ENCODE measurements at regions not wholly inside any gene's neighbourhood (a gene's known extent, or its start where the extent isn't known, plus 50 kb on each side); places are given as distances from the start of the nearest gene placed in this dataset.

DNA sequence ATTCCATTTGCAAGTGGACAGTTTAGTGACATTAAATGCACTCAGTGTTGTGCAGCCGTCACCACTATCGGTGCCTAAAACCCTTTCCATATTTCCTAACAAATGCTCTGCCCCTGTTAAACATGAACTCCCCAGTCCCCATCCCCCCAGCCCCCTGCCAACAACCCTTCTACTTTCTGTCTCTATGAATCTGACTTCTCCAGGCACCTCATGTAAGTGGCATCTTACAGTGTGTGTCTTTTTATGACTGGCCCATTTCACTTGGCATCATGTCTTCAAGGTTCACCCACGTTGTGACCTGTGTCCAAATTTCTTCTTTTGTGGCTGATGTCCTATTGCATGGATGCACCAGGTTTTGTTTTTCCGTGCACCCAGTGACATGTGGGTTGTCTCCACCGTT lies 140.9 kb upstream of the GPC1 start:
- TF ChIP-seq, protein P1, sequence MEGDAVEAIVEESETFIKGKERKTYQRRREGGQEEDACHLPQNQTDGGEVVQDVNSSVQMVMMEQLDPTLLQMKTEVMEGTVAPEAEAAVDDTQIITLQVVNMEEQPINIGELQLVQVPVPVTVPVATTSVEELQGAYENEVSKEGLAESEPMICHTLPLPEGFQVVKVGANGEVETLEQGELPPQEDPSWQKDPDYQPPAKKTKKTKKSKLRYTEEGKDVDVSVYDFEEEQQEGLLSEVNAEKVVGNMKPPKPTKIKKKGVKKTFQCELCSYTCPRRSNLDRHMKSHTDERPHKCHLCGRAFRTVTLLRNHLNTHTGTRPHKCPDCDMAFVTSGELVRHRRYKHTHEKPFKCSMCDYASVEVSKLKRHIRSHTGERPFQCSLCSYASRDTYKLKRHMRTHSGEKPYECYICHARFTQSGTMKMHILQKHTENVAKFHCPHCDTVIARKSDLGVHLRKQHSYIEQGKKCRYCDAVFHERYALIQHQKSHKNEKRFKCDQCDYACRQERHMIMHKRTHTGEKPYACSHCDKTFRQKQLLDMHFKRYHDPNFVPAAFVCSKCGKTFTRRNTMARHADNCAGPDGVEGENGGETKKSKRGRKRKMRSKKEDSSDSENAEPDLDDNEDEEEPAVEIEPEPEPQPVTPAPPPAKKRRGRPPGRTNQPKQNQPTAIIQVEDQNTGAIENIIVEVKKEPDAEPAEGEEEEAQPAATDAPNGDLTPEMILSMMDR (IDR thresholded peaks at IDR 0.05), result no peak
- no peak for TF ChIP-seq POLR2A (IDR thresholded peaks at IDR 0.05)
- TF ChIP-seq POLR2AphosphoS5 (IDR thresholded peaks at IDR 0.05), result no peak
- H3K27ac ChIP-seq, result no peak overlapping the region
- WGBS, result 91% methylated on average over 5 of the region's 5 CpGs
- H3K9me3 ChIP-seq, result no peaks in the 10 kb centered on the region
- H3K4me3 ChIP-seq, result no peak overlapping the region
- H3K36me3 ChIP-seq, result no peaks in the 10 kb centered on the region
- no peaks in the 10 kb centered on the region for H3K27me3 ChIP-seq (replicated peaks; ENCODE audit: insufficient read depth)
- intact Hi-C loops (cut with DNase I), result no loop called here
- no peak for DNase-seq (ENCODE audit: low spot score)
- H3K4me1 ChIP-seq (replicated peaks), result no peaks in the 10 kb centered on the region

GRCh38 chr2:240295256-240296103 lies 140.0 kb upstream of the GPC1 start:
- 88% methylated on average over 24 of the region's 24 CpGs for WGBS

DNA sequence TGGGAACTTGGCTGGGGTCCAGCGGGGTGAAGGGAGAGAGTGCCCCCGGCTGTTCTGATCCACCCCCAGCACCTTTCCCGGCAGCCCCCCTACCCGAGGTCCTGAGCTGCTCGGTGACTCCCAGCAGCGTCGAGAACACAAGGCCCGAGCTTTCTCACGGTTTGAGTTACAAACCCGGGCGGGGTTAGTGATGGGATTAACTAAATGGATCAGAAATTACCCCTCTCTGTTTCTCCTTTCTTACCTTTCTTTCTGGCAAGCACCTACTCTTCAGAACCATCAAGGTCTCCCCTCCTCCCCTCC lies 139.4 kb upstream of the GPC1 start:
- intact Hi-C loops (cut with DNase I), result no loop called here
- Histone ChIP-seq H3K9me3 (no peaks in the 10 kb centered on the region), H3K27ac (no peak overlapping the region), H3K36me3 (no peaks in the 10 kb centered on the region), H3K4me3 (no peak overlapping the region), H3K4me1 (replicated peaks) (no peaks in the 10 kb centered on the region), H3K27me3 (replicated peaks; ENCODE audit: insufficient read depth) (no peaks in the 10 kb centered on the region)
- no peak for DNase-seq (ENCODE audit: low spot score)
- TF ChIP-seq POLR2A (IDR thresholded peaks at IDR 0.05) (no peak), POLR2AphosphoS5 (IDR thresholded peaks at IDR 0.05) (no peak)
- TF ChIP-seq, protein P1 (IDR thresholded peaks at IDR 0.05), result no peak
- WGBS, result 89% methylated on average over 11 of the region's 11 CpGs

More at GRCh38 chr2:240295256-240296103, 140.0 kb upstream of the GPC1 start:
- TF ChIP-seq, protein P1 (IDR thresholded peaks at IDR 0.05), result no peak
- TF ChIP-seq POLR2AphosphoS5 (IDR thresholded peaks at IDR 0.05) (no peak), POLR2A (IDR thresholded peaks at IDR 0.05) (no peak)
- Histone ChIP-seq H3K27ac (no peak overlapping the region), H3K36me3 (no peaks in the 10 kb centered on the region), H3K27me3 (replicated peaks; ENCODE audit: insufficient read depth) (no peaks in the 10 kb centered on the region), H3K4me1 (replicated peaks) (no peaks in the 10 kb centered on the region), H3K4me3 (no peak overlapping the region), H3K9me3 (no peaks in the 10 kb centered on the region)
- intact Hi-C loops (cut with DNase I), result no loop called here
- DNase-seq (ENCODE audit: low spot score), result no peak

DNA sequence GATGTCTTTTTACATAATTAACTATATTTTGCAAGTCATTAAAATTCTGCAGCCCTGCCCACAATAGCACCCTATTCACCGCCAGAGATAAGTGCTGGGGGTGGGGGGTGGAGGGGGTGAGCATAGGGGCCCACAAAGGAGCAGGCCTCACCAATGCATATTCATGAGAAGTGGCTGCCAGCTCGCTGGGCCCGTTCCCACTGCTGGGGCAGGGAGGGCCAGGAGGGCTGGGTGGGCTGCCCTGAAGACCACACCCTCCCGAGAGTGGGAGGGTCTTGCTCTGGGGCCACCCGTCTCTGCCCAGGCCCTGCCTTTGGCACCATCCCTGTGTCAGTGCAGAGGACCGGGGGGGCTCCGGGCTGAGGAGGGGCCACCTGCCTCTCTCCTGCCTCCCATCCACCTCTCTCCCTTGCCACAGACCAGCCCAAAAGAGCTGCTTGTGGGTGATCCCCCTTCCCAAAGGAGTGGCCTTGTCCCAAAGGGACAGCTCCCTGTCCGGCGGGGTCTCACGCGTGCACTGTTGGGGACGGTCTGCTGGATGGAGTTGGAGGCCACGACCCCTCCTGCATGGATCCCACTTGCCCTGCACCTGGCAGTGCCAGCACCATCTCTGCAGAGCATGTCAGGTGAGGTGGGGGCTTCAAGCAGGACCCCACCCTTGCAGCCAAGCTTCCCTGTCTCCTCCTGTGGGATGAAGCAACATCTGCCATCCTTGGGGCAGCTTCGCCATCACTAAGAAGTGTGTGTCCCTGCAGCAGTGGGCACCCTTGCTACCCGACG lies 138.8 kb upstream of the GPC1 start:
- TF ChIP-seq, protein P1 (IDR thresholded peaks at IDR 0.05), result no peak
- TF ChIP-seq POLR2AphosphoS5 (IDR thresholded peaks at IDR 0.05) (no peak), POLR2A (IDR thresholded peaks at IDR 0.05) (no peak)
- 80% methylated on average over 16 of the region's 16 CpGs for WGBS
- Histone ChIP-seq H3K27me3 (replicated peaks; ENCODE audit: insufficient read depth) (no peaks in the 10 kb centered on the region), H3K4me3 (no peak overlapping the region), H3K9me3 (no peaks in the 10 kb centered on the region), H3K27ac (no peak overlapping the region), H3K4me1 (replicated peaks) (no peaks in the 10 kb centered on the region), H3K36me3 (no peaks in the 10 kb centered on the region)
- intact Hi-C loops (cut with DNase I), result no loop called here
- DNase-seq (ENCODE audit: low spot score), result no peak
